ENCODE measurements at regions not wholly inside any gene's neighbourhood (a gene's known extent, or its start where the extent isn't known, plus 50 kb on each side); places are given as distances from the start of the nearest gene placed in this dataset.

GRCh38 chr10:3882855-3883254 is 97.8 kb upstream of the KLF6 start:
- Histone ChIP-seq H3K36me3 (ENCODE audit: low read depth) (no peaks in the 10 kb centered on the region), H3K27ac (no peak overlapping the region), H3K79me2 (ENCODE audit: insufficient read depth) (no peaks in the 10 kb centered on the region), H3K9ac (no peak overlapping the region), H3K4me2 (ENCODE audit: unreplicated experiment) (no peak overlapping the region), H4K20me1 (ENCODE audit: insufficient read depth) (no peaks in the 10 kb centered on the region), H3K4me3 (no peak overlapping the region), H3K27me3 (replicated peaks; ENCODE audit: insufficient read depth) (no peaks in the 10 kb centered on the region), H3K4me1 (ENCODE audit: insufficient read depth) (peaks cover 24% of the 10 kb centered on the region), H2AFZ (no peak overlapping the region), H3F3A (ENCODE audit: insufficient read depth) (peaks cover 29% of the 10 kb centered on the region), H3K9me2 (ENCODE audit: insufficient read depth) (no peaks in the 10 kb centered on the region), H3K9me3 (ENCODE audit: low read depth) (no peaks in the 10 kb centered on the region)
- WGBS, 2 experiments (ENCODE audit: low coverage in 1 of 2, low lambda C conversion rate in 2 of 2, missing lambda C conversion rate in 2 of 2), result 88 to 90% methylated on average over 4 of the region's 4 CpGs
- no peak for TF ChIP-seq EZH2 (IDR thresholded peaks at IDR 0.05; ENCODE audit: insufficient read depth, poor library complexity, severe bottlenecking)
- no peak for TF ChIP-seq EZH2phosphoT487 (IDR thresholded peaks at IDR 0.05; ENCODE audit: insufficient read depth, low read depth)
- in situ Hi-C loops (cut with MboI), result no loop called here
- DNase-seq, result no peak

GRCh38 chr10:3881622-3882021 is 96.6 kb upstream of the KLF6 start:
- Histone ChIP-seq H4K20me1 (ENCODE audit: insufficient read depth) (no peaks in the 10 kb centered on the region), H3K4me2 (ENCODE audit: unreplicated experiment) (no peak overlapping the region), H3K9me3 (ENCODE audit: low read depth) (no peaks in the 10 kb centered on the region), H3K4me3 (no peak overlapping the region), H3K4me1 (ENCODE audit: insufficient read depth) (peaks cover 25% of the 10 kb centered on the region), H3K27me3 (replicated peaks; ENCODE audit: insufficient read depth) (no peaks in the 10 kb centered on the region), H3K9me2 (ENCODE audit: insufficient read depth) (no peaks in the 10 kb centered on the region), H3K9ac (no peak overlapping the region), H3F3A (ENCODE audit: insufficient read depth) (peaks cover 29% of the 10 kb centered on the region), H2AFZ (no peak overlapping the region), H3K36me3 (ENCODE audit: low read depth) (no peaks in the 10 kb centered on the region), H3K27ac (no peak overlapping the region), H3K79me2 (ENCODE audit: insufficient read depth) (no peaks in the 10 kb centered on the region)
- WGBS, 2 experiments (ENCODE audit: low coverage in 1 of 2, low lambda C conversion rate in 2 of 2, missing lambda C conversion rate in 2 of 2), result 96 to 100% methylated on average over 3 of the region's 3 CpGs
- no peak for DNase-seq
- TF ChIP-seq EZH2 (IDR thresholded peaks at IDR 0.05; ENCODE audit: insufficient read depth, poor library complexity, severe bottlenecking) (no peak), EZH2phosphoT487 (IDR thresholded peaks at IDR 0.05; ENCODE audit: insufficient read depth, low read depth) (no peak)
- in situ Hi-C loops (cut with MboI), result no loop called here

GRCh38 chr10:3879073-3879472 is 94.1 kb upstream of the KLF6 start:
- H3K27ac ChIP-seq, result no peak overlapping the region
- no peaks in the 10 kb centered on the region for H4K20me1 ChIP-seq (ENCODE audit: insufficient read depth)
- DNase-seq, result no peak
- no peaks in the 10 kb centered on the region for H3K79me2 ChIP-seq (ENCODE audit: insufficient read depth)
- in situ Hi-C loops (cut with MboI), result no loop called here
- no peak overlapping the region for H3K9ac ChIP-seq
- no peak overlapping the region for H3K4me2 ChIP-seq (ENCODE audit: unreplicated experiment)
- WGBS, 2 experiments (ENCODE audit: low coverage in 1 of 2, low lambda C conversion rate in 2 of 2, missing lambda C conversion rate in 2 of 2), result 92 to 94% methylated on average over 8 of the region's 8 CpGs
- no peaks in the 10 kb centered on the region for H3K36me3 ChIP-seq (ENCODE audit: low read depth)
- H3K4me3 ChIP-seq, result no peak overlapping the region
- H3K9me3 ChIP-seq (ENCODE audit: low read depth), result no peaks in the 10 kb centered on the region
- H3K4me1 ChIP-seq (ENCODE audit: insufficient read depth), result peaks cover 15% of the 10 kb centered on the region
- peaks cover 17% of the 10 kb centered on the region for H3F3A ChIP-seq (ENCODE audit: insufficient read depth)
- TF ChIP-seq EZH2phosphoT487 (IDR thresholded peaks at IDR 0.05; ENCODE audit: insufficient read depth, low read depth), result no peak
- no peak for TF ChIP-seq EZH2 (IDR thresholded peaks at IDR 0.05; ENCODE audit: insufficient read depth, poor library complexity, severe bottlenecking)
- H3K27me3 ChIP-seq (replicated peaks; ENCODE audit: insufficient read depth), result no peaks in the 10 kb centered on the region
- H3K9me2 ChIP-seq (ENCODE audit: insufficient read depth), result no peaks in the 10 kb centered on the region
- no peak overlapping the region for H2AFZ ChIP-seq

GRCh38 chr10:3877211-3878000 is 92.4 kb upstream of the KLF6 start:
- TF ChIP-seq EZH2phosphoT487 (IDR thresholded peaks at IDR 0.05; ENCODE audit: insufficient read depth, low read depth) (no peak), EZH2 (IDR thresholded peaks at IDR 0.05; ENCODE audit: insufficient read depth, poor library complexity, severe bottlenecking) (no peak)
- Histone ChIP-seq H4K20me1 (ENCODE audit: insufficient read depth) (no peaks in the 10 kb centered on the region), H3F3A (ENCODE audit: insufficient read depth) (peaks cover 17% of the 10 kb centered on the region), H3K27me3 (replicated peaks; ENCODE audit: insufficient read depth) (no peaks in the 10 kb centered on the region), H2AFZ (peak overlapping the region; percentile 40; the same call in 1 of the 2 replicates), H3K36me3 (ENCODE audit: low read depth) (no peaks in the 10 kb centered on the region), H3K4me2 (ENCODE audit: unreplicated experiment) (peak overlapping the region; percentile 66), H3K4me1 (ENCODE audit: insufficient read depth) (peaks cover 20% of the 10 kb centered on the region), H3K9me3 (ENCODE audit: low read depth) (no peaks in the 10 kb centered on the region), H3K9ac (peak overlapping the region; percentile 72), H3K79me2 (ENCODE audit: insufficient read depth) (no peaks in the 10 kb centered on the region), H3K27ac (peak overlapping the region; percentile 77), H3K9me2 (ENCODE audit: insufficient read depth) (no peaks in the 10 kb centered on the region), H3K4me3 (peak overlapping the region; percentile 58)
- DNase-seq, result peak; percentile 61
- WGBS, 2 experiments (ENCODE audit: low coverage in 1 of 2, low lambda C conversion rate in 2 of 2, missing lambda C conversion rate in 2 of 2), result 60 to 62% methylated on average over 4 of the region's 4 CpGs
- in situ Hi-C loops (cut with MboI), result no loop called here
